SK-N-SH (cell line): ENCODE measurements at regions not wholly inside any gene's neighbourhood (a gene's known extent, or its start where the extent isn't known, plus 50 kb on each side); places are given as distances from the start of the nearest gene placed in this dataset.

Experiments used
- CTCF ChIA-PET: fragments of 300-600, 350-600 bp; formaldehyde crosslinking; extraction: SDS; loops from one replicate; lab custom pipeline; 2021; lab: Yijun Ruan, JAX
- POLR2A ChIA-PET: fragments of 350-600 bp; sonication (Branson Sonifier 250); formaldehyde crosslinking; extraction: SDS; loops from one replicate; lab custom pipeline; 2020; ENCODE audit warnings: antibody characterized with exemption, inconsistent platforms; lab: Yijun Ruan, JAX
- DNase-seq: peaks from one replicate; pipeline ENCODE4 v3.0.0; 2012
- H2AFZ ChIP-seq: fragments of 200-600 bp; sonication (generic); 2 replicates; pipeline ENCODE4 v1.8.1; 2016; ENCODE audit warnings: antibody characterized with exemption, mild to moderate bottlenecking, low read depth
- H3F3A ChIP-seq: fragments of 200-600 bp; sonication (generic); replicated peaks from 2 replicates; pipeline ENCODE3; 2016; ENCODE audit warnings: antibody characterized with exemption, mild to moderate bottlenecking; ENCODE audit not compliant: insufficient read depth
- H3K27ac ChIP-seq, 2 experiments: fragments of 200-500 bp in 1 of 2; fragments of 200-600 bp in 1 of 2; sonication (Bioruptor generic) in 1 of 2; sonication (generic), shearing (Covaris generic) in 1 of 2; 2 replicates each; pipeline versions ENCODE4 v1.5.1 to v1.6.1; 2014 to 2016; ENCODE audit warnings: low read depth in 2 of 2, inconsistent platforms in 1 of 2, low read length in 1 of 2, mild to moderate bottlenecking in 1 of 2, mixed read lengths in 1 of 2
- H3K27me3 ChIP-seq: fragments of 200-600 bp; sonication (generic), shearing (Covaris generic); 2 replicates; pipeline ENCODE4 v1.6.1; 2016; ENCODE audit warnings: mixed run types; ENCODE audit not compliant: insufficient read depth
- H3K36me3 ChIP-seq, 2 experiments: fragments of 200-500 bp in 1 of 2; fragments of 200-600 bp in 1 of 2; sonication (Bioruptor generic) in 1 of 2; sonication (generic) in 1 of 2; replicated peaks in 1 of 2; 2 replicates each; pipeline versions ENCODE3 to v1.5.1; 2014 to 2016; ENCODE audit warnings: low read length in 1 of 2, mild to moderate bottlenecking in 1 of 2; ENCODE audit not compliant: insufficient read depth in 2 of 2, control insufficient read depth in 1 of 2
- H3K4me1 ChIP-seq, 2 experiments: fragments of 200-500 bp in 1 of 2; fragments of 200-600 bp in 1 of 2; sonication (Bioruptor generic) in 1 of 2; sonication (generic), shearing (Covaris generic) in 1 of 2; 2 replicates each; pipeline versions ENCODE4 v1.5.1 to v1.6.1; 2014 to 2016; ENCODE audit warnings: low read depth in 1 of 2, low read length in 1 of 2, mixed run types in 1 of 2; ENCODE audit not compliant: insufficient read depth in 2 of 2, control insufficient read depth in 1 of 2
- H3K4me2 ChIP-seq: fragments of 200-600 bp; sonication (generic), shearing (Covaris generic); 2 replicates; pipeline ENCODE4 v1.6.1; 2017; ENCODE audit warnings: mixed run types
- H3K4me3 ChIP-seq, 2 experiments: fragments of 200-500 bp in 1 of 2; fragments of 200-600 bp in 1 of 2; sonication (Bioruptor generic) in 1 of 2; sonication (generic), shearing (Covaris generic) in 1 of 2; 2 replicates each; pipeline versions ENCODE4 v1.5.1 to v1.8.1; 2014 to 2016; ENCODE audit warnings: low read depth in 2 of 2, inconsistent platforms in 1 of 2, low read length in 1 of 2, mild to moderate bottlenecking in 1 of 2, mixed read lengths in 1 of 2, moderate library complexity in 1 of 2
- H3K79me2 ChIP-seq: fragments of 200-600 bp; sonication (generic); 2 replicates; pipeline ENCODE4 v1.8.1; 2017; ENCODE audit warnings: mild to moderate bottlenecking; ENCODE audit not compliant: insufficient read depth
- H3K9ac ChIP-seq: fragments of 200-600 bp; sonication (generic); 2 replicates; pipeline ENCODE4 v1.6.1; 2017; ENCODE audit warnings: mixed run types
- H3K9me2 ChIP-seq: fragments of 200-600 bp; sonication (generic); 2 replicates; pipeline ENCODE4 v1.6.1; 2017; ENCODE audit warnings: mixed run types
- H3K9me3 ChIP-seq: fragments of 200-600 bp; sonication (generic); 2 replicates; pipeline ENCODE4 v1.6.1; 2017; ENCODE audit warnings: mixed run types, mild to moderate bottlenecking, moderate library complexity
- H4K20me1 ChIP-seq: fragments of 200-600 bp; sonication (generic); 2 replicates; pipeline ENCODE4 v1.6.1; 2017; ENCODE audit warnings: mild to moderate bottlenecking, mixed run types; ENCODE audit not compliant: insufficient read depth
- ELF1 ChIP-seq: IDR thresholded peaks from 2 replicates; pipeline ENCODE4 v1.4.0; 2012
- FOSL2 ChIP-seq: IDR thresholded peaks from 2 replicates; pipeline ENCODE4 v1.4.0; 2012; ENCODE audit warnings: low read depth, mild to moderate bottlenecking, moderate library complexity, borderline replicate concordance
- FOXJ3 ChIP-seq: sonication (generic); formaldehyde crosslinking; IDR thresholded peaks from 2 replicates; pipeline ENCODE4 v1.5.1; 2020; ENCODE audit warnings: mild to moderate bottlenecking, missing genetic modification reagents
- FOXM1 ChIP-seq: IDR thresholded peaks from 2 replicates; pipeline ENCODE4 v1.4.0; 2012; ENCODE audit warnings: low read depth, mild to moderate bottlenecking
- MAX ChIP-seq: IDR thresholded peaks from 2 replicates; pipeline ENCODE4 v1.4.0; 2012; ENCODE audit warnings: low read depth
- MEF2A ChIP-seq: IDR thresholded peaks from 2 replicates; pipeline ENCODE4 v1.4.0; 2012; ENCODE audit warnings: low read depth, borderline replicate concordance
- NFIC ChIP-seq: IDR thresholded peaks from 2 replicates; pipeline ENCODE4 v1.4.0; 2012; ENCODE audit warnings: borderline replicate concordance
- RAD21 ChIP-seq: IDR thresholded peaks from 2 replicates; pipeline ENCODE4 v1.6.1; 2012; ENCODE audit warnings: mild to moderate bottlenecking, low read length
- RCOR1 ChIP-seq: fragments of 150-350 bp; IDR thresholded peaks from 2 replicates; pipeline ENCODE4 v1.6.1; 2017; ENCODE audit warnings: antibody characterized with exemption, low read length
- REST ChIP-seq: IDR thresholded peaks from 2 replicates; pipeline ENCODE4 v1.6.1; 2012; ENCODE audit warnings: mild to moderate bottlenecking, low read depth, low read length, moderate library complexity
- SIN3A ChIP-seq: IDR thresholded peaks from 2 replicates; pipeline ENCODE4 v1.6.1; 2012; ENCODE audit warnings: low read depth, mild to moderate bottlenecking, low read length, moderate library complexity, borderline replicate concordance
- TAF1 ChIP-seq: IDR thresholded peaks from 2 replicates; pipeline ENCODE4 v1.6.1; 2012; ENCODE audit warnings: low read depth, mild to moderate bottlenecking, low read length, moderate library complexity, borderline replicate concordance
- TEAD4 ChIP-seq: IDR thresholded peaks from 2 replicates; pipeline ENCODE4 v1.4.0; 2012; ENCODE audit warnings: mild to moderate bottlenecking, borderline replicate concordance; ENCODE audit not compliant: insufficient read depth
- USF1 ChIP-seq: IDR thresholded peaks from 2 replicates; pipeline ENCODE4 v1.4.0; 2012; ENCODE audit warnings: low read depth, borderline replicate concordance
- USF2 ChIP-seq: fragments of 150-350 bp; IDR thresholded peaks from 2 replicates; pipeline ENCODE4 v1.6.1; 2017; ENCODE audit warnings: antibody characterized with exemption, low read length, low read depth, borderline replicate concordance
- WGBS: methylation state at CpG from one replicate; pipeline ENCODE4 v1.1.6; 2017; ENCODE audit warnings: low lambda C conversion rate; 5-methylcytosine and 5-hydroxymethylcytosine counted together
- TF ChIP-seq, protein P1 (sequence below): fragments of 200-600 bp; sonication (generic); IDR thresholded peaks from 2 replicates; pipeline ENCODE4 v1.6.1; 2017; ENCODE audit warnings: antibody characterized with exemption, mild to moderate bottlenecking, moderate library complexity
- TF ChIP-seq, protein P2 (sequence below): IDR thresholded peaks from 2 replicates; pipeline ENCODE4 v1.4.0; 2012; ENCODE audit warnings: low read depth, borderline replicate concordance

DNA sequence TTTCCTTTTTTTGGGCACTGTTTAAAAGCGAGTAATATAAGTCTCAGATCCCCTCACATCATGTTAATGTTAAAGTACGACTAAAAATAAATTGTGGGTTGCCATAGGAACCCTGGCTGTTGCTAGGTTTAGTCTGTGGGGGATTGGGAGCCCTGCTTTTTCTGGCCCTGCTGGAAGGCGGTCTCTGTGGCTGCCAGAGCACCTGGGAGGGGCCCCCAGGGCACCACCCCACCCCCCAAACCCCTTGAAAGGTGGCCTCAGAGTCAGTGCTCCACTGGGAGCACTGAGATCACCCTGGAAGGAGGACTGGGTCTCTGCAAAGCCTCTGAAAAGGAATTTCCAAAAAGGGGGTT lies 66.2 kb upstream of the NEURL1B start:
- POLR2A ChIA-PET: no interaction called here
- H2AFZ ChIP-seq: no peak overlapping the region
- TF ChIP-seq USF2 (no peak), MEF2A (no peak), TEAD4 (no peak), ELF1 (no peak), SIN3A (no peak), NFIC (no peak), USF1 (no peak), FOSL2 (no peak), MAX (no peak), FOXJ3 (CRISPR knock-in tag) (no peak), REST (no peak), RCOR1 (no peak), FOXM1 (no peak), RAD21 (no peak), TAF1 (no peak)
- TF ChIP-seq, protein P1, sequence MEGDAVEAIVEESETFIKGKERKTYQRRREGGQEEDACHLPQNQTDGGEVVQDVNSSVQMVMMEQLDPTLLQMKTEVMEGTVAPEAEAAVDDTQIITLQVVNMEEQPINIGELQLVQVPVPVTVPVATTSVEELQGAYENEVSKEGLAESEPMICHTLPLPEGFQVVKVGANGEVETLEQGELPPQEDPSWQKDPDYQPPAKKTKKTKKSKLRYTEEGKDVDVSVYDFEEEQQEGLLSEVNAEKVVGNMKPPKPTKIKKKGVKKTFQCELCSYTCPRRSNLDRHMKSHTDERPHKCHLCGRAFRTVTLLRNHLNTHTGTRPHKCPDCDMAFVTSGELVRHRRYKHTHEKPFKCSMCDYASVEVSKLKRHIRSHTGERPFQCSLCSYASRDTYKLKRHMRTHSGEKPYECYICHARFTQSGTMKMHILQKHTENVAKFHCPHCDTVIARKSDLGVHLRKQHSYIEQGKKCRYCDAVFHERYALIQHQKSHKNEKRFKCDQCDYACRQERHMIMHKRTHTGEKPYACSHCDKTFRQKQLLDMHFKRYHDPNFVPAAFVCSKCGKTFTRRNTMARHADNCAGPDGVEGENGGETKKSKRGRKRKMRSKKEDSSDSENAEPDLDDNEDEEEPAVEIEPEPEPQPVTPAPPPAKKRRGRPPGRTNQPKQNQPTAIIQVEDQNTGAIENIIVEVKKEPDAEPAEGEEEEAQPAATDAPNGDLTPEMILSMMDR: no peak
- TF ChIP-seq, protein P2, sequence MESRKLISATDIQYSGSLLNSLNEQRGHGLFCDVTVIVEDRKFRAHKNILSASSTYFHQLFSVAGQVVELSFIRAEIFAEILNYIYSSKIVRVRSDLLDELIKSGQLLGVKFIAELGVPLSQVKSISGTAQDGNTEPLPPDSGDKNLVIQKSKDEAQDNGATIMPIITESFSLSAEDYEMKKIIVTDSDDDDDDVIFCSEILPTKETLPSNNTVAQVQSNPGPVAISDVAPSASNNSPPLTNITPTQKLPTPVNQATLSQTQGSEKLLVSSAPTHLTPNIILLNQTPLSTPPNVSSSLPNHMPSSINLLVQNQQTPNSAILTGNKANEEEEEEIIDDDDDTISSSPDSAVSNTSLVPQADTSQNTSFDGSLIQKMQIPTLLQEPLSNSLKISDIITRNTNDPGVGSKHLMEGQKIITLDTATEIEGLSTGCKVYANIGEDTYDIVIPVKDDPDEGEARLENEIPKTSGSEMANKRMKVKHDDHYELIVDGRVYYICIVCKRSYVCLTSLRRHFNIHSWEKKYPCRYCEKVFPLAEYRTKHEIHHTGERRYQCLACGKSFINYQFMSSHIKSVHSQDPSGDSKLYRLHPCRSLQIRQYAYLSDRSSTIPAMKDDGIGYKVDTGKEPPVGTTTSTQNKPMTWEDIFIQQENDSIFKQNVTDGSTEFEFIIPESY: no peak
- TF ChIP-seq, all 33 proteins: peak for 0
- Histone ChIP-seq H4K20me1 (no peaks in the 10 kb centered on the region), H3K79me2 (no peaks in the 10 kb centered on the region), H3K9ac (no peak overlapping the region), H3K4me2 (no peak overlapping the region), H3K27me3 (peaks cover 16% of the 10 kb centered on the region; the same call in 1 of the 2 replicates), H3K4me1 (peaks cover 0 to 17% of the 10 kb centered on the region in 2 experiments; a peak in 1 of 4 replicates), H3K9me3 (no peaks in the 10 kb centered on the region), H3F3A (no peaks in the 10 kb centered on the region), H3K9me2 (no peaks in the 10 kb centered on the region), H3K4me3 (no peak overlapping the region), H3K36me3 (no peaks in the 10 kb centered on the region), H3K27ac (no peak overlapping the region)
- DNase-seq: no peak
- CTCF ChIA-PET: no interaction called here
- 35% methylated on average over 3 of the region's 3 CpGs for WGBS
